Lower leg skin (tissue), 3 donors: ENCODE measurements at regions not wholly inside any gene's neighbourhood (a gene's known extent, or its start where the extent isn't known, plus 50 kb on each side); places are given as distances from the start of the nearest gene placed in this dataset.

Experiments used
- CTCF ChIP-seq, 3 donors: fragments of 450-650 bp; IDR thresholded peaks; one replicate each; pipeline ENCODE4 v1.5.1; 2016; ENCODE audit warnings: antibody characterized with exemption in 3 of 3, mild to moderate bottlenecking in 3 of 3, moderate library complexity in 2 of 3
- POLR2A ChIP-seq, 2 donors: fragments of 450-650 bp; IDR thresholded peaks; one replicate each; pipeline ENCODE4 v1.6.1; 2016 to 2017; ENCODE audit warnings: antibody characterized with exemption in 2 of 2, mild to moderate bottlenecking in 1 of 2, moderate library complexity in 1 of 2

- no peak for TF ChIP-seq CTCF (IDR thresholded peaks at IDR 0.05)
- TF ChIP-seq POLR2A (IDR thresholded peaks at IDR 0.05), result no peak
Observed at GRCh38 chr10:64477791-64478190, 956.6 kb downstream of the REEP3 start.
